ENCODE measurements at regions not wholly inside any gene's neighbourhood (a gene's known extent, or its start where the extent isn't known, plus 50 kb on each side); places are given as distances from the start of the nearest gene placed in this dataset.

- DNase-seq = no peak
Observed at GRCh38 chr2:9156483-9156882, 50.1 kb upstream of the ASAP2 start.

GRCh38 chr2:9154061-9154460 lies 52.6 kb upstream of the ASAP2 start:
- DNase-seq = no peak

- no peak for DNase-seq
Observed at GRCh38 chr2:9153643-9153980, 53.0 kb upstream of the ASAP2 start.

GRCh38 chr2:9152975-9153642 lies 53.5 kb upstream of the ASAP2 start:
- no peak for DNase-seq

- DNase-seq = no peak
Observed at GRCh38 chr2:9150906-9151305, 55.7 kb upstream of the ASAP2 start.

- DNase-seq = no peak
Observed at GRCh38 chr2:9150568-9150900, 56.1 kb upstream of the ASAP2 start.

- no peak for DNase-seq
Observed at GRCh38 chr2:9149726-9150567, 56.7 kb upstream of the ASAP2 start.

- no peak for DNase-seq
Observed at GRCh38 chr2:9149388-9149660, 57.3 kb upstream of the ASAP2 start.

- DNase-seq = no peak
Observed at GRCh38 chr2:9146646-9147045, 60.0 kb upstream of the ASAP2 start.

- no peak for DNase-seq
Observed at GRCh38 chr2:9145752-9146430, 60.7 kb upstream of the ASAP2 start.

- no peak for DNase-seq
Observed at GRCh38 chr2:9145109-9145751, 61.4 kb upstream of the ASAP2 start.

GRCh38 chr2:9144617-9145016 lies 62.0 kb upstream of the ASAP2 start:
- no peak for DNase-seq

- DNase-seq = no peak
Observed at GRCh38 chr2:9144046-9144445, 62.6 kb upstream of the ASAP2 start.

GRCh38 chr2:9143264-9143815 lies 63.3 kb upstream of the ASAP2 start:
- DNase-seq = no peak

- DNase-seq = peak; percentile 14
Observed at GRCh38 chr2:9142551-9143263, 63.9 kb upstream of the ASAP2 start.

GRCh38 chr2:9141706-9142460 lies 64.7 kb upstream of the ASAP2 start:
- no peak for DNase-seq

GRCh38 chr2:9141091-9141667 lies 65.4 kb upstream of the ASAP2 start:
- no peak for DNase-seq

GRCh38 chr2:9140645-9141044 lies 66.0 kb upstream of the ASAP2 start:
- no peak for DNase-seq

GRCh38 chr2:9139491-9140443 lies 66.8 kb upstream of the ASAP2 start:
- DNase-seq = no peak

GRCh38 chr2:9137379-9138150 lies 69.0 kb upstream of the ASAP2 start:
- DNase-seq = no peak

Measured in NCI-H446 treated with DMSO at 0.1 percent for 48 hours (cell line).